Thoracic aorta (tissue), 2 donors: ENCODE measurements at regions not wholly inside any gene's neighbourhood (a gene's known extent, or its start where the extent isn't known, plus 50 kb on each side); places are given as distances from the start of the nearest gene placed in this dataset.

Experiments used
- ATAC-seq: fragments of 150-250 bp; one replicate; pipeline ENCODE4 v1.8.0; 2017; ENCODE audit warnings: low read depth; ENCODE audit not compliant: insufficient number of reproducible peaks, low FRiP score
- DNase-seq: peaks from one replicate; pipeline ENCODE4 v3.0.0-alpha.2; 2020; ENCODE audit warnings: low spot score
- H3K27ac ChIP-seq, 2 donors: fragments of 200-600 bp; sonication (generic); 1 replicate in 1 of 2; 2 replicates in 1 of 2; pipeline ENCODE4 v1.5.1; 2016; ENCODE audit warnings: mild to moderate bottlenecking in 2 of 2, moderate library complexity in 2 of 2
- H3K27me3 ChIP-seq: fragments of 200-600 bp; sonication (generic); replicated peaks from 2 replicates; pipeline ENCODE4 v1.6.0; 2016; ENCODE audit warnings: mild to moderate bottlenecking; ENCODE audit not compliant: insufficient read depth
- H3K36me3 ChIP-seq: fragments of 200-600 bp; sonication (generic); one replicate; pipeline ENCODE4 v1.5.1; 2016
- H3K4me1 ChIP-seq, 2 donors: fragments of 200-600 bp; sonication (generic); 1 replicate in 1 of 2; 2 replicates in 1 of 2; pipeline versions ENCODE4 v1.5.1 to v1.6.0; 2016; ENCODE audit warnings: low read depth in 2 of 2, mild to moderate bottlenecking in 1 of 2; ENCODE audit not compliant: control insufficient read depth in 1 of 2
- H3K4me3 ChIP-seq: fragments of 200-600 bp; sonication (generic); 2 replicates; pipeline ENCODE4 v1.5.1; 2016; ENCODE audit warnings: mild to moderate bottlenecking
- H3K9me3 ChIP-seq: fragments of 200-600 bp; sonication (generic); 2 replicates; pipeline ENCODE4 v1.5.1; 2016
- CTCF ChIP-seq: fragments of 200-600 bp; sonication (generic); IDR thresholded peaks from one replicate; pipeline ENCODE4 v1.5.1; 2019; ENCODE audit warnings: antibody characterized with exemption

- Histone ChIP-seq H3K4me1 (no peaks in the 10 kb centered on the region), H3K27me3 (no peaks in the 10 kb centered on the region), H3K9me3 (no peaks in the 10 kb centered on the region), H3K4me3 (no peak overlapping the region), H3K36me3 (no peaks in the 10 kb centered on the region), H3K27ac (no peak overlapping the region)
- TF ChIP-seq CTCF: no peak
- DNase-seq (no peak), ATAC-seq (no peak)
Observed at GRCh38 chr2:228401065-228401912, 219.8 kb upstream of the SPHKAP start.

GRCh38 chr2:228387776-228388175 is 206.3 kb upstream of the SPHKAP start:
- no peaks in the 10 kb centered on the region for H3K27me3 ChIP-seq
- DNase-seq (no peak), ATAC-seq (no peak)
- H3K27ac ChIP-seq: no peak overlapping the region
- H3K36me3 ChIP-seq: no peaks in the 10 kb centered on the region
- no peak overlapping the region for H3K4me3 ChIP-seq
- TF ChIP-seq CTCF: no peak
- H3K4me1 ChIP-seq: no peaks in the 10 kb centered on the region
- no peaks in the 10 kb centered on the region for H3K9me3 ChIP-seq

- TF ChIP-seq CTCF: no peak
- DNase-seq: no peak
- no peak for ATAC-seq
- H3K9me3 ChIP-seq: no peaks in the 10 kb centered on the region
- no peak overlapping the region for H3K27ac ChIP-seq
- H3K4me1 ChIP-seq: peaks cover 7 to 13% of the 10 kb centered on the region in 2 donors
- H3K36me3 ChIP-seq: no peaks in the 10 kb centered on the region
- H3K4me3 ChIP-seq: no peak overlapping the region
- no peaks in the 10 kb centered on the region for H3K27me3 ChIP-seq
Observed at GRCh38 chr2:228378696-228379425, 197.4 kb upstream of the SPHKAP start.

- Histone ChIP-seq H3K27ac (no peak overlapping the region), H3K36me3 (no peaks in the 10 kb centered on the region), H3K9me3 (no peaks in the 10 kb centered on the region), H3K27me3 (no peaks in the 10 kb centered on the region), H3K4me3 (no peak overlapping the region), H3K4me1 (peaks cover 7 to 15% of the 10 kb centered on the region in 2 donors)
- ATAC-seq (no peak), DNase-seq (no peak)
- TF ChIP-seq CTCF: no peak
Observed at GRCh38 chr2:228378233-228378632, 196.7 kb upstream of the SPHKAP start.

- TF ChIP-seq CTCF: no peak
- Histone ChIP-seq H3K4me3 (no peak overlapping the region), H3K27ac (no peak overlapping the region), H3K4me1 (peaks cover 7 to 15% of the 10 kb centered on the region in 2 donors), H3K9me3 (no peaks in the 10 kb centered on the region), H3K27me3 (no peaks in the 10 kb centered on the region), H3K36me3 (no peaks in the 10 kb centered on the region)
- DNase-seq (no peak), ATAC-seq (no peak)
Observed at GRCh38 chr2:228377533-228377932, 196.0 kb upstream of the SPHKAP start.
